Naive B cell (primary cell): ENCODE measurements at regions not wholly inside any gene's neighbourhood (a gene's known extent, or its start where the extent isn't known, plus 50 kb on each side); places are given as distances from the start of the nearest gene placed in this dataset.

ENCODE experiments used
- ATAC-seq, 2 donors: fragments of 150-1000 bp; cut with Tn5 transposase; 2 replicates each; pipeline ENCODE4 v1.10.0; 2021; ENCODE audit warnings: low read depth in 2 of 2, mild to moderate bottlenecking in 2 of 2, moderate library complexity in 2 of 2
- DNase-seq: peaks from one replicate; pipeline ENCODE4 v3.0.0; 2022
- H3K27ac Mint-ChIP-seq, 6 donors: one replicate each; pipeline ENCODE4 v1.8.0; 2020 to 2022; ENCODE audit warnings: mild to moderate bottlenecking in 6 of 6, mixed read lengths in 6 of 6, moderate library complexity in 5 of 6, inconsistent platforms in 2 of 6
- H3K27me3 Mint-ChIP-seq, 3 donors: one replicate each; pipeline ENCODE4 v1.8.0; 2021 to 2022; ENCODE audit warnings: mixed read lengths in 3 of 3, mild to moderate bottlenecking in 1 of 3
- H3K36me3 Mint-ChIP-seq, 2 donors: one replicate each; pipeline ENCODE4 v1.8.0; 2020 to 2022; ENCODE audit warnings: mixed read lengths in 2 of 2, inconsistent platforms in 1 of 2, mild to moderate bottlenecking in 1 of 2
- H3K4me1 Mint-ChIP-seq, 3 donors: one replicate each; pipeline ENCODE4 v1.8.0; 2020 to 2022; ENCODE audit warnings: mixed read lengths in 3 of 3, inconsistent platforms in 1 of 3, mild to moderate bottlenecking in 1 of 3, moderate library complexity in 1 of 3
- H3K4me3 Mint-ChIP-seq, 8 donors: one replicate each; pipeline ENCODE4 v1.8.0; 2020 to 2022; ENCODE audit warnings: mild to moderate bottlenecking in 8 of 8, mixed read lengths in 8 of 8, moderate library complexity in 8 of 8, inconsistent platforms in 2 of 8
- H3K9me3 Mint-ChIP-seq, 7 donors: one replicate each; pipeline ENCODE4 v1.8.0; 2020 to 2022; ENCODE audit warnings: mixed read lengths in 7 of 7, mild to moderate bottlenecking in 5 of 7, inconsistent platforms in 2 of 7, moderate library complexity in 1 of 7

DNA sequence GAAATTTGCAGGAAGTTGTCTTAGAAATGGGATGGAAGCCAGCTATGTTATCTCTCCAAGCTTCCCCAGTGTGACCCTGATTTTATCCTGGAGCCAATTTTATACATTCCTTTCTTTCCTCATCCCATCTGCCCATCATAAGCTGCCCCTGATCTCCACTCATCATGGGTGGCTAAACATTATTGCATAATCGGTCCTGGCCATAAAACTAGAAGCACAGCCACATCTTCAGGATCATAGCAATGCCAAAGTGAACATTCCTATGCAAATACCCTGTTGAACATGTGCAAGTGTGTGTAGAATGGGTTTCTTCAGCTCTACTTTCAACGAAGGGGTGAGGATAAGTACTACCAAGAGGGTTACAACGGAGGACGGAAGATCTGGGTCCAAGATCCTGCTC lies 50.6 kb upstream of the COG2 start:
- no peak overlapping the region for H3K27ac Mint-ChIP-seq
- ATAC-seq (no peak), DNase-seq (no peak)
- H3K27me3 Mint-ChIP-seq: peaks cover 39 to 59% (median 42%) of the 10 kb centered on the region in 3 donors
- no peaks in the 10 kb centered on the region for H3K36me3 Mint-ChIP-seq
- no peak overlapping the region for H3K4me3 Mint-ChIP-seq
- H3K9me3 Mint-ChIP-seq: peaks cover 0 to 8% (median 0%) of the 10 kb centered on the region in 7 donors
- no peaks in the 10 kb centered on the region for H3K4me1 Mint-ChIP-seq

GRCh38 chr1:230589951-230590350 lies 52.3 kb upstream of the COG2 start:
- DNase-seq (no peak), ATAC-seq (no peak)
- Mint-ChIP-seq H3K27ac (no peak overlapping the region), H3K36me3 (no peaks in the 10 kb centered on the region), H3K27me3 (peaks cover 30 to 52% (median 39%) of the 10 kb centered on the region in 3 donors), H3K4me3 (no peak overlapping the region), H3K9me3 (peaks cover 0 to 8% (median 3%) of the 10 kb centered on the region in 7 donors), H3K4me1 (no peaks in the 10 kb centered on the region)

DNA sequence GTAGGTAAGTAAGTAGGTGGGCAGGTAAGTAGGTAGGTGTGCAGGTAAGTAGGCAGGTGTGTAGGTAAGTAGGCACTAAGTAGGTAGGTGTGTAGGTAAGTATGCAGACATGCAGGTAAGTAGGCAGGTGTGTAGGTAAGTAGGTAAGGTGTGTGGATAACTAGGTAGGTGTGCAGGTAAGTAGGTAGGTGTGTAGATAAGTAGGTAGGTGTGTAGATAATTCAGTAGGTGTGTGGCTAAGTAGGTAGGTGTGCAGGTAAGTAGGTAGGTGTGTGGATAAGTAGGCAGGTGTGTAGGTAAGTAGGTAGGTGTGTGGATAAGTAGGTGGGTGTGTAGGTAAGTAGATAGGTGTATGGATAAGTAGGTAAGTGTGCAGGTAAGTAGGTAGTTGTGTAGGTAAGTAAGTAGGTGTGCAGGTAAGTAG lies 53.9 kb upstream of the COG2 start:
- H3K27ac Mint-ChIP-seq: no peak overlapping the region
- peaks cover 0 to 8% (median 3%) of the 10 kb centered on the region in 7 donors for H3K9me3 Mint-ChIP-seq
- H3K4me3 Mint-ChIP-seq: no peak overlapping the region
- DNase-seq: no peak
- no peak for ATAC-seq
- H3K4me1 Mint-ChIP-seq: no peaks in the 10 kb centered on the region
- no peaks in the 10 kb centered on the region for H3K36me3 Mint-ChIP-seq
- H3K27me3 Mint-ChIP-seq: peaks cover 23 to 40% (median 31%) of the 10 kb centered on the region in 3 donors

DNA sequence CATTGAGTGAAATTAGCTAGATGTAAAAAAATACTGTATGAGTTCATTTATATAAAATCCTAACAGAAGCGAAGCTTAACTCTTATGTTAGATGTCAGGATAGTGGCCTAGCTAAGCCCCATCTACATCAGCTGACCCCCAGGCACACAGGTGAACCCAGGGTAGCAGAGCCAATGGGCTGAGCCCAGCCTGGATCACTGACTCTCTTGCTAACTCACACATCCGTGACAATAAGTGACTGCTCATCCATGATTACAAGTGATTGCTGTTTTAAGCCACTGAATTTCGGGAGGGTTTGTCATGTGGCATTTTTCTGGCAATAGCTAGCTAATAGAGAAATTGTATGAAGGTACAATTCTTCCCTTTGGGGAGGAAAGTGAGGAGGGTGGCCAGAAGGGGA lies 55.2 kb upstream of the COG2 start:
- Mint-ChIP-seq H3K27me3 (peaks cover 19 to 38% (median 32%) of the 10 kb centered on the region in 3 donors), H3K36me3 (no peaks in the 10 kb centered on the region), H3K9me3 (peaks cover 0 to 8% (median 3%) of the 10 kb centered on the region in 7 donors), H3K27ac (no peak overlapping the region), H3K4me1 (no peaks in the 10 kb centered on the region), H3K4me3 (no peak overlapping the region)
- DNase-seq (no peak), ATAC-seq (no peak)

- H3K9me3 Mint-ChIP-seq: peaks cover 0 to 15% (median 6%) of the 10 kb centered on the region in 7 donors
- ATAC-seq (no peak), DNase-seq (no peak)
- H3K36me3 Mint-ChIP-seq: no peaks in the 10 kb centered on the region
- no peak overlapping the region for H3K4me3 Mint-ChIP-seq
- H3K4me1 Mint-ChIP-seq: no peaks in the 10 kb centered on the region
- no peak overlapping the region for H3K27ac Mint-ChIP-seq
- peaks cover 23 to 40% (median 35%) of the 10 kb centered on the region in 3 donors for H3K27me3 Mint-ChIP-seq
Measured at GRCh38 chr1:230584660-230585059, 57.6 kb upstream of the COG2 start.

DNA sequence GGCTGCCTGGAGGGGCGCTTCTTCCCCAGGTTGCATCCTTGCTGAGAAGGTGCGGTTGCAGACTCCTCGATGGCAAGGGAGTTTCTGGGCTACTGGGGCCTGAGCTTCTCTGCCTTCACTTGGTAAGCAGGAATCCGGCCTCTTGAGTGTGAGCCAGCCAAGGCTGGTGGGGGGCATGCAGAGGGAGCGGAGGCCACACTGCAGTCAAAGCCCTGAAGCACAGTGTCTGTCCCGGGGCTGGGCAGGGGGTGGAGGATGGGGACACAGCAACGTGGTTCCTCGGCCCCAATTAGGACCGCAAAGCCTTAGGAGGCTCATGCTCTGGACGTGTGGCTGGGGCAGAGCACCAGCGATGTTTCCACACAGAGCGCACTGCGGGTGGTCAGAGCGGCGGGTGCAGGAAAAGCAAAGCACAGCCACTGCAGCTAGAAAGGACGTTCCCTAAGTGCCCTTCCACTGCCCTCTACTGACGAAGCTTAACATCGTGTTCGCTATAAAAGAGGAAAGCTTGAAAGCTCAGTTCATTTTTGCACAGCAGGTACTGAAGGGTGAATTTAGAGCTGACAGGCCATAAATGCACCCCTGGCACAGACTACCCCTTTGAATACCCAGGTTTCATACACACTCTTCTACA lies 60.7 kb upstream of the COG2 start:
- H3K4me3 Mint-ChIP-seq: no peak overlapping the region
- H3K4me1 Mint-ChIP-seq: no peaks in the 10 kb centered on the region

GRCh38 chr1:230578616-230579015 lies 63.7 kb upstream of the COG2 start:
- Mint-ChIP-seq H3K36me3 (no peaks in the 10 kb centered on the region), H3K4me1 (peaks cover 0 to 5% (median 0%) of the 10 kb centered on the region in 3 donors), H3K27me3 (peaks cover 34 to 56% (median 43%) of the 10 kb centered on the region in 3 donors), H3K4me3 (no peak overlapping the region), H3K9me3 (peaks cover 0 to 15% (median 0%) of the 10 kb centered on the region in 7 donors), H3K27ac (no peak overlapping the region)
- ATAC-seq: no peak
- no peak for DNase-seq

More for the DNA sequence above, 60.7 kb upstream of the COG2 start:
- no peaks in the 10 kb centered on the region for H3K36me3 Mint-ChIP-seq
- DNase-seq: no peak
- peaks cover 0 to 15% (median 3%) of the 10 kb centered on the region in 7 donors for H3K9me3 Mint-ChIP-seq
- ATAC-seq: no peak
- no peak overlapping the region for H3K27ac Mint-ChIP-seq
- H3K27me3 Mint-ChIP-seq: peaks cover 23 to 39% (median 30%) of the 10 kb centered on the region in 3 donors

DNA sequence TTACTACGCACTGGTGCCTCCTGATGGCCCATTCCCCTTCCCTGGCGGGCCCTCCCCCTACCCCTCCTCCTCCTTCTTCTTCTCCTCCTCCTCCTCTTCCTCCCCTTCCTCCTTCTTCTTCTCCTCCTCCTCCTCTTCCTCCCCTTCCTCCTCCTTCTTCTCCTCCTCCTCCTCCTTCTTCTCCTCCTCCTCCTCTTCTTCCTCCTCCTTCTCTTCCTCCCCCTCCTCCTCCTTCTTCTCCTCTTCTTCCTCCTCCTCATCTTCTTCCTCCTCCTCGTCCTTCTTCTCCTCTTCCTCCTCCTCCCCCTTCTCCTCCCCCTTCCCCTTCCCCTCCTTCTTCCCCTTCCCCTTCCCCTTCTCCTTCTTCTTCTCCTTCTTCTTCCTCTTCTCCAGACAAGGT lies 64.7 kb upstream of the COG2 start:
- no peaks in the 10 kb centered on the region for H3K36me3 Mint-ChIP-seq

GRCh38 chr1:230575886-230576500 lies 66.3 kb upstream of the COG2 start:
- no peaks in the 10 kb centered on the region for H3K36me3 Mint-ChIP-seq
- peaks cover 0 to 5% (median 0%) of the 10 kb centered on the region in 3 donors for H3K4me1 Mint-ChIP-seq
- ATAC-seq (no peak), DNase-seq (no peak)
- H3K9me3 Mint-ChIP-seq: peaks cover 0 to 5% (median 0%) of the 10 kb centered on the region in 7 donors
- no peak overlapping the region for H3K4me3 Mint-ChIP-seq
- peaks cover 30 to 43% (median 33%) of the 10 kb centered on the region in 3 donors for H3K27me3 Mint-ChIP-seq
- H3K27ac Mint-ChIP-seq: no peak overlapping the region

More for the DNA sequence above, 64.7 kb upstream of the COG2 start:
- Mint-ChIP-seq H3K4me1 (peaks cover 0 to 5% (median 0%) of the 10 kb centered on the region in 3 donors), H3K4me3 (no peak overlapping the region), H3K9me3 (peaks cover 0 to 15% (median 0%) of the 10 kb centered on the region in 7 donors), H3K27ac (no peak overlapping the region), H3K27me3 (peaks cover 34 to 52% (median 41%) of the 10 kb centered on the region in 3 donors)
- DNase-seq (no peak), ATAC-seq (no peak)

GRCh38 chr1:230574502-230574901 lies 67.8 kb upstream of the COG2 start:
- ATAC-seq: no peak
- peaks cover 25 to 40% (median 35%) of the 10 kb centered on the region in 3 donors for H3K27me3 Mint-ChIP-seq
- peak overlapping the region in 1 of 6 donors; percentile 0 for H3K27ac Mint-ChIP-seq
- no peaks in the 10 kb centered on the region for H3K36me3 Mint-ChIP-seq
- peaks cover 0 to 5% (median 0%) of the 10 kb centered on the region in 7 donors for H3K9me3 Mint-ChIP-seq
- peaks cover 0 to 5% (median 0%) of the 10 kb centered on the region in 3 donors for H3K4me1 Mint-ChIP-seq
- no peak overlapping the region for H3K4me3 Mint-ChIP-seq
- no peak for DNase-seq

DNA sequence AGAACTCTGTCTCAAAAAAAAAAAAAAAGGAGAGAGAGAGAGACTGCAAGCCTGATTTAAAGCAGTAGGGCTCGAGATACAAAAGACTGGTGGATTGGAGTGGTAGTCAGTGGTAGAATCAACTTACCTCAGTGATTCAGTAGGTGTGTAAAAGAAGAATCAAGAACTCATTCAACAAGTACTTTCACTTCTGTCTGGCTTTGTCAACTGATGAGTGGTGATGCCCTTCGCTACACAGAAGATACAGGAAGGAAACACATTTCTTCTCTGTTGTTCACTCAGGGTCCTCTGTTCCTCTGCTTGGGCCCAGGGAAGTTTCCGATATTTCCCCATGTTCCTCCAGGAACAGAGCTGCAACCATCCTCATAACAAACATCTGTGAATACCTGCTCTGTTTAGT lies 68.6 kb upstream of the COG2 start:
- DNase-seq: no peak
- Mint-ChIP-seq H3K4me3 (no peak overlapping the region), H3K27ac (no peak overlapping the region), H3K4me1 (peaks cover 0 to 5% (median 0%) of the 10 kb centered on the region in 3 donors), H3K9me3 (peaks cover 0 to 5% (median 0%) of the 10 kb centered on the region in 7 donors), H3K36me3 (no peaks in the 10 kb centered on the region), H3K27me3 (peaks cover 17 to 45% (median 27%) of the 10 kb centered on the region in 3 donors)
- ATAC-seq: no peak

DNA sequence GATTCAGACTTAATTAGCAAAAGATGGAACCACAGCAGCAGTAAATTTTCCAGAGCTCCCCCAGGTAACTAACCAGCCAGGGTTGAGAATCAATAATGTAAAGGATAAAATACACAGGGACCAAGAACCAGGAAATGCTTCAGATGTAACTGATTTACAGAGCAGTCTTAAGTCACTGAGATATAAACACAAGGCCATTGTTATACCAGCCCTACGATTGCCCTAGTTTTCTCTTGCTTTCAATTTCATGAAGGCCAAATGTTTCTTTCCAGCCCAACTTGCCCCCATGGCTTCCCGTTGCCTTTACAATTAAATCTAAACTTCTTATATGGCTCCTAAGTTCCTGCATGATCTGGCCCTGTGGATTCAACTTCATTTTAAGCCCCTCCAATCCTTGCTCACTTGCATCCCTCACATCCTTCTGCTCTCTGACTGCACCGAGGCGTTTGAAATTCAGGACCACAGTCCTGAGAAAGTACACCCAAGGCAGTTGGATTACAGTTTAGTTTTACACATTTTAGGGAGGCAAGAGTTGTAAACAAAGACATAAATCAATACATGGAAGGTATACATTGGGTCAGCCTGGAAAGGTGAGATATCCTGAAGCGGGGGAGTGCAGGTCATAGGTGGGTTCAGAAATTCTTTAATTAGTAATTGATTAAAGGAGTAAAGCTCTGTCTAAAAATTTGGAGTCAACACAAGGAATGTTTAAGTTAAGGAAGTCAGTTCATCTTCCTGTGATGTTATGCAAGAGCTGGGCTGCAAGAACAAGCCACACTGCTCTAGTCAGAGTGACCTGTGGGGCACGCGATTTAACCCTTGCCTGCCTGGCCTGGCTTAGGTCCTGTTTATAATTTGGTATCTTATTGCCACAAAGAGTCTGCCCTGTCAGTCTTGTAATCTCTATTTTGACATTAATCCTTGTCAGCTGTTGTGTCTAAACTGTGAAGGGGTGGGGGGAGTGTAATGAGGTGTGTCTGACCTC lies 69.9 kb upstream of the COG2 start:
- no peak for ATAC-seq

GRCh38 chr1:230570724-230571360 lies 71.4 kb upstream of the COG2 start:
- H3K4me3 Mint-ChIP-seq: no peak overlapping the region
- peaks cover 0 to 5% (median 0%) of the 10 kb centered on the region in 3 donors for H3K4me1 Mint-ChIP-seq
- no peak for ATAC-seq
- H3K9me3 Mint-ChIP-seq: peaks cover 0 to 5% (median 0%) of the 10 kb centered on the region in 7 donors
- no peaks in the 10 kb centered on the region for H3K36me3 Mint-ChIP-seq
- DNase-seq: no peak
- no peak overlapping the region for H3K27ac Mint-ChIP-seq
- peaks cover 12 to 32% (median 14%) of the 10 kb centered on the region in 3 donors for H3K27me3 Mint-ChIP-seq

More for the DNA sequence above, 69.9 kb upstream of the COG2 start:
- Mint-ChIP-seq H3K4me3 (no peak overlapping the region), H3K36me3 (no peaks in the 10 kb centered on the region), H3K27ac (no peak overlapping the region), H3K4me1 (peaks cover 0 to 5% (median 0%) of the 10 kb centered on the region in 3 donors), H3K9me3 (peaks cover 0 to 5% (median 0%) of the 10 kb centered on the region in 7 donors), H3K27me3 (peaks cover 18 to 37% (median 19%) of the 10 kb centered on the region in 3 donors)
- no peak for DNase-seq
